HL-60 (cell line): ENCODE measurements at regions not wholly inside any gene's neighbourhood (a gene's known extent, or its start where the extent isn't known, plus 50 kb on each side); places are given as distances from the start of the nearest gene placed in this dataset.

ENCODE experiments used
- DNase-seq, 2 experiments: peaks; one replicate each; pipeline ENCODE4 v3.0.0-alpha.2; 2010 to 2020; ENCODE audit warnings: low read depth in 1 of 2, low spot score in 1 of 2
- H3K27ac ChIP-seq: fragments of 250-450 bp; sonication (Bioruptor Pico); replicated peaks from 2 replicates; pipeline ENCODE4 v1.5.1; 2020; ENCODE audit warnings: mild to moderate bottlenecking, moderate library complexity
- H3K27me3 ChIP-seq: fragments of 250-450 bp; sonication (Bioruptor Pico); 2 replicates; pipeline ENCODE4 v1.5.1; 2021; ENCODE audit warnings: mild to moderate bottlenecking, moderate library complexity; ENCODE audit not compliant: insufficient read depth, poor library complexity, severe bottlenecking
- H3K4me3 ChIP-seq: replicated peaks from 2 replicates; pipeline ENCODE4 v1.5.1; 2011; ENCODE audit warnings: mild to moderate bottlenecking, control low read depth, low read length; ENCODE audit not compliant: insufficient read depth
- GABPA ChIP-seq: IDR thresholded peaks from 2 replicates; pipeline ENCODE4 v1.6.1; 2012; ENCODE audit warnings: low read depth
- POLR2AphosphoS5 ChIP-seq: IDR thresholded peaks from 2 replicates; pipeline ENCODE4 v1.6.1; 2012; ENCODE audit warnings: low read depth
- SPI1 ChIP-seq: IDR thresholded peaks from 2 replicates; pipeline ENCODE4 v1.6.1; 2012; ENCODE audit warnings: low read depth, mild to moderate bottlenecking, borderline replicate concordance
- TF ChIP-seq, protein P1 (sequence below): IDR thresholded peaks from one replicate; pipeline ENCODE4 v1.5.1; 2011; ENCODE audit warnings: low read length, control low read depth, inconsistent platforms; ENCODE audit not compliant: insufficient read depth
- TF ChIP-seq, protein P2 (sequence below): IDR thresholded peaks from 2 replicates; pipeline ENCODE4 v1.6.1; 2012; ENCODE audit warnings: low read depth; ENCODE audit not compliant: insufficient replicate concordance

DNA sequence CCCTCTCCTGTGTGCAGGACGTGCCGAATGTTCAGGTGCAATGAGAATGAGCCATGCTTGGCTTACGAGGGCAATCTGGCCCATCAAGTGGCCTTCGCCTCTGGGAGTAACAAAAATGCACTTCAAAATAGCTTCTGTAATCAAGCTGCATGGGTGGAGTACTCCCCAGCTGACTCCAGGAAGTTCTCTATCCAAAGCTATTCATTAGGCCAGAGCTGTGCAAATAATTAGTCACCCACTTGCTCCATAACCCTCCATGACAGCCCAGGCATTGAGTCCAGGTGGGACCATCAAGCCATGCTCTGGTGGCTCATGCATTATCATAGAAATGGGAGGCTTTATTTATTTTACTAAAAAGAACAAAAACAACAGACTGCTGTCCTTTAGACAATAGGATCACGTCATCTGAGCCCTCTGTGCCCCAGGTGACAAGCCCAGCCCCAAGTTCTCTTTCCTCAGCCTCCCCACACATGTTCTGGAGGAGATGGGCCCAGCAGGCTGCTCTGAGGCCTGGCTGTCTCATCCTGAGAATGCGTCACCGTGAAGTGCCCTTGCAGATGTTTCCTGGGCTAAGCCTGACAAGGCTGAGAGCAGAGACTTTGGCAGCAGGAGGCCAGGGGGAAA is 244.7 kb downstream of the ETS1 start:
- Histone ChIP-seq H3K4me3 (no peak overlapping the region), H3K27me3 (peaks cover 8% of the 10 kb centered on the region), H3K27ac (no peak overlapping the region)
- DNase-seq = no peak
- TF ChIP-seq SPI1 (no peak), POLR2AphosphoS5 (no peak), GABPA (no peak)
- TF ChIP-seq, protein P1, sequence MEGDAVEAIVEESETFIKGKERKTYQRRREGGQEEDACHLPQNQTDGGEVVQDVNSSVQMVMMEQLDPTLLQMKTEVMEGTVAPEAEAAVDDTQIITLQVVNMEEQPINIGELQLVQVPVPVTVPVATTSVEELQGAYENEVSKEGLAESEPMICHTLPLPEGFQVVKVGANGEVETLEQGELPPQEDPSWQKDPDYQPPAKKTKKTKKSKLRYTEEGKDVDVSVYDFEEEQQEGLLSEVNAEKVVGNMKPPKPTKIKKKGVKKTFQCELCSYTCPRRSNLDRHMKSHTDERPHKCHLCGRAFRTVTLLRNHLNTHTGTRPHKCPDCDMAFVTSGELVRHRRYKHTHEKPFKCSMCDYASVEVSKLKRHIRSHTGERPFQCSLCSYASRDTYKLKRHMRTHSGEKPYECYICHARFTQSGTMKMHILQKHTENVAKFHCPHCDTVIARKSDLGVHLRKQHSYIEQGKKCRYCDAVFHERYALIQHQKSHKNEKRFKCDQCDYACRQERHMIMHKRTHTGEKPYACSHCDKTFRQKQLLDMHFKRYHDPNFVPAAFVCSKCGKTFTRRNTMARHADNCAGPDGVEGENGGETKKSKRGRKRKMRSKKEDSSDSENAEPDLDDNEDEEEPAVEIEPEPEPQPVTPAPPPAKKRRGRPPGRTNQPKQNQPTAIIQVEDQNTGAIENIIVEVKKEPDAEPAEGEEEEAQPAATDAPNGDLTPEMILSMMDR = no peak
- TF ChIP-seq, protein P2, sequence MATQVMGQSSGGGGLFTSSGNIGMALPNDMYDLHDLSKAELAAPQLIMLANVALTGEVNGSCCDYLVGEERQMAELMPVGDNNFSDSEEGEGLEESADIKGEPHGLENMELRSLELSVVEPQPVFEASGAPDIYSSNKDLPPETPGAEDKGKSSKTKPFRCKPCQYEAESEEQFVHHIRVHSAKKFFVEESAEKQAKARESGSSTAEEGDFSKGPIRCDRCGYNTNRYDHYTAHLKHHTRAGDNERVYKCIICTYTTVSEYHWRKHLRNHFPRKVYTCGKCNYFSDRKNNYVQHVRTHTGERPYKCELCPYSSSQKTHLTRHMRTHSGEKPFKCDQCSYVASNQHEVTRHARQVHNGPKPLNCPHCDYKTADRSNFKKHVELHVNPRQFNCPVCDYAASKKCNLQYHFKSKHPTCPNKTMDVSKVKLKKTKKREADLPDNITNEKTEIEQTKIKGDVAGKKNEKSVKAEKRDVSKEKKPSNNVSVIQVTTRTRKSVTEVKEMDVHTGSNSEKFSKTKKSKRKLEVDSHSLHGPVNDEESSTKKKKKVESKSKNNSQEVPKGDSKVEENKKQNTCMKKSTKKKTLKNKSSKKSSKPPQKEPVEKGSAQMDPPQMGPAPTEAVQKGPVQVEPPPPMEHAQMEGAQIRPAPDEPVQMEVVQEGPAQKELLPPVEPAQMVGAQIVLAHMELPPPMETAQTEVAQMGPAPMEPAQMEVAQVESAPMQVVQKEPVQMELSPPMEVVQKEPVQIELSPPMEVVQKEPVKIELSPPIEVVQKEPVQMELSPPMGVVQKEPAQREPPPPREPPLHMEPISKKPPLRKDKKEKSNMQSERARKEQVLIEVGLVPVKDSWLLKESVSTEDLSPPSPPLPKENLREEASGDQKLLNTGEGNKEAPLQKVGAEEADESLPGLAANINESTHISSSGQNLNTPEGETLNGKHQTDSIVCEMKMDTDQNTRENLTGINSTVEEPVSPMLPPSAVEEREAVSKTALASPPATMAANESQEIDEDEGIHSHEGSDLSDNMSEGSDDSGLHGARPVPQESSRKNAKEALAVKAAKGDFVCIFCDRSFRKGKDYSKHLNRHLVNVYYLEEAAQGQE = no peak

DNA sequence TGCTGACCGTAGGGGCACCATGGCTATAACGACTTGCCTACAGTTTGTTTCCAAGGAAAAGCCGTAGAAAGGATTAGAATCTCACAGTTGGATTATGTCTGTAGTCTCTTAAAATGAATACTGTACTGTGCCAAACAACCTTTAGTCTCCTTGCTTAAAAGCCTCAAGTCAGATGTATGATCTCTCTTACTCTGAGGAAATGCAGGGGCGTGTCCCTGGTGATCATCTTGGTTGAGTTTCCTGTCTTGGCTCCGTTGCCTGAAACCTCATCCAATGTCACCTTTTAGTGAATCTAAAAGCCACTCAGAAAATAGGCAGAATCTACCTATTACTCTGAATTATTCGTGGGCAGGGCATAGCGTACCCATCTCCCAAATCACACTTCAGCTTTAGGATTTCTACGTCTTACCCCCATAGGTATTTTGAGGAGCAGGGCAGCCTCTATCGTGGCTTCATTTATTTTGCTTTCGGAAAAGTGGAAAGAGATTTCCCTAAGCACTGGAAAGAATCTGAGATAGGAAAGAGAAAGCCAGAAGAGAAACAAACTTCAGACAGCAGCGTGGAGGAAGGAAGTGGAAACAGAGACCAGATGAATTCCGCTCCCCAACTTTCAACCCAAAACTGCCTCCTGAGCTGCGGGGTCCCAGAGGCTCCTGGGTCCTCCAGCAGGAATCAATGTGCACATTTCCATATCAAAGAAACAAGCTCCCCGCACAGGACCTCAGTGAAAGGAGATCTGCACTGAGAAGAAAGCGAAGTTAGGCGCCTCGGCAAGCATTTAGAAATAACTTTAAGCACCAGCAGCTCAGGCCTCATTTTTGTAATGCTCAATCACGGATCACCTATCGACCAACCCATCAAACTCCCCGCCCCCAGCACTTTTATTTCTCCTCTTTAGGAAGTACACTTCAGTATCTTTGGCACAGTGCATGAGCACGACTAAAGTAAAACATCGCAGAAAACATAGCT is 245.8 kb downstream of the ETS1 start:
- H3K4me3 ChIP-seq = no peak overlapping the region
- TF ChIP-seq GABPA = no peak
- no peak for TF ChIP-seq SPI1
- no peak overlapping the region for H3K27ac ChIP-seq
- DNase-seq = no peak
- peaks cover 8% of the 10 kb centered on the region for H3K27me3 ChIP-seq

DNA sequence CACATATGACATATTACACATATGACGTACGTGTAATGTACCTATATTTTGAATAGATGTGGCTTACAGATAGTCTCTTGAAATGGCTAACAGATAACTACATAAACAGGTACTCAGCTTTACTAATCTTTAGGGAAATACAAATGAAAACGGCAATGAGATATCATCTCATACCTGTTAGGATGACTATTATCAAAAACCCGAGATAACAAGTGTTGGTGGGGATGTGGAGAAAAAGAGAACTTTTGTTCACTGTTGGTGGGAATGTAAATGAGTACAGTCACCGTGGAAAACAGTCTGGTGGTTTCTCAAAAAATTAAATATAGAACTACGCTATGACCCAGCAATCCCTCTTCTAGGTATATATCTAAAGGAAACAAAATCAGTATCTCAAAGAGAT is 247.6 kb downstream of the ETS1 start:
- no peak overlapping the region for H3K4me3 ChIP-seq
- peaks cover 8% of the 10 kb centered on the region for H3K27me3 ChIP-seq
- DNase-seq = no peak
- TF ChIP-seq GABPA = no peak
- TF ChIP-seq, protein P2 = no peak
- no peak overlapping the region for H3K27ac ChIP-seq

DNA sequence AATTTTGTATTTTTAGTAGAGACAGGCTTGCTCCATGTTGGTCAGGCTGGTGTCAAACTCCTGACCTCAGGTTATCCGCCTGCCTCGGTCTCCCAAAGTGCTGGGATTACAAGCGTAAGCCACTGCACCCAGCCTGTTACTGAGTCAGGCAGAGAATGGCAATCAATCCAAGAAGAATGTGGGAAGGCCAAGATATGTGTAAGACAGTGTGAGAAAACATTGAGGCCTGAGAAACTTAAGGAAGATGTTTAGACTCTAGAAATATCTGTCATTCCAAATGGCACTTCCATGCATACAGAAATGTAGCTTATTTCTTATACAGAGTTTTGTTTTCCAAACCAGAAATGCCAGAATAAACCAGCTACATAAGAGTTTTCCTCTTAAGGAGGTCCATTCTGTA is 248.5 kb downstream of the ETS1 start:
- TF ChIP-seq, protein P2 = no peak
- TF ChIP-seq GABPA = no peak
- no peak for DNase-seq
- H3K27me3 ChIP-seq = peaks cover 4% of the 10 kb centered on the region
- no peak overlapping the region for H3K27ac ChIP-seq
- H3K4me3 ChIP-seq = no peak overlapping the region
